ENCODE measurements at regions not wholly inside any gene's neighbourhood (a gene's known extent, or its start where the extent isn't known, plus 50 kb on each side); places are given as distances from the start of the nearest gene placed in this dataset.

- no peaks in the 10 kb centered on the region for H3K36me3 ChIP-seq (ENCODE audit: control insufficient read depth, insufficient read depth, low read length)
- peaks cover 9% of the 10 kb centered on the region for H3K27me3 ChIP-seq (ENCODE audit: control insufficient read depth, insufficient read depth, low read length)
- H3K4me3 ChIP-seq (ENCODE audit: low read depth, low read length), result no peak overlapping the region
- DNase-seq (ENCODE audit: low read depth) (no peak), FAIRE-seq (no peak)
- TF ChIP-seq CTCF (IDR thresholded peaks at IDR 0.05; ENCODE audit: insufficient read depth, low read length, severe bottlenecking), result no peak
Observed at GRCh38 chr7:1368184-1368681, 91.0 kb downstream of the MICALL2 start.

- no peak for FAIRE-seq
- Histone ChIP-seq H3K36me3 (ENCODE audit: control insufficient read depth, insufficient read depth, low read length) (no peaks in the 10 kb centered on the region), H3K27me3 (ENCODE audit: control insufficient read depth, insufficient read depth, low read length) (peaks cover 9% of the 10 kb centered on the region), H3K4me3 (ENCODE audit: low read depth, low read length) (no peak overlapping the region)
- TF ChIP-seq CTCF (IDR thresholded peaks at IDR 0.05; ENCODE audit: insufficient read depth, low read length, severe bottlenecking), result peak; percentile 12
- no peak for DNase-seq (ENCODE audit: low read depth)
Observed at GRCh38 chr7:1368682-1369571, 90.3 kb downstream of the MICALL2 start.

- no peak overlapping the region for H3K4me3 ChIP-seq (ENCODE audit: low read depth, low read length)
- peaks cover 9% of the 10 kb centered on the region for H3K27me3 ChIP-seq (ENCODE audit: control insufficient read depth, insufficient read depth, low read length)
- no peak for FAIRE-seq
- no peak for DNase-seq (ENCODE audit: low read depth)
- TF ChIP-seq CTCF (IDR thresholded peaks at IDR 0.05; ENCODE audit: insufficient read depth, low read length, severe bottlenecking), result no peak
- H3K36me3 ChIP-seq (ENCODE audit: control insufficient read depth, insufficient read depth, low read length), result no peaks in the 10 kb centered on the region
Observed at GRCh38 chr7:1369916-1370657, 89.2 kb downstream of the MICALL2 start.

GRCh38 chr7:1370738-1371137, 88.5 kb downstream of the MICALL2 start:
- no peak for FAIRE-seq
- peaks cover 9% of the 10 kb centered on the region for H3K27me3 ChIP-seq (ENCODE audit: control insufficient read depth, insufficient read depth, low read length)
- DNase-seq (ENCODE audit: low read depth), result no peak
- no peak overlapping the region for H3K4me3 ChIP-seq (ENCODE audit: low read depth, low read length)
- TF ChIP-seq CTCF (IDR thresholded peaks at IDR 0.05; ENCODE audit: insufficient read depth, low read length, severe bottlenecking), result no peak
- no peaks in the 10 kb centered on the region for H3K36me3 ChIP-seq (ENCODE audit: control insufficient read depth, insufficient read depth, low read length)

- H3K36me3 ChIP-seq (ENCODE audit: control insufficient read depth, insufficient read depth, low read length), result no peaks in the 10 kb centered on the region
- DNase-seq (ENCODE audit: low read depth), result no peak
- no peak for FAIRE-seq
- TF ChIP-seq CTCF (IDR thresholded peaks at IDR 0.05; ENCODE audit: insufficient read depth, low read length, severe bottlenecking), result no peak
- H3K27me3 ChIP-seq (ENCODE audit: control insufficient read depth, insufficient read depth, low read length), result peaks cover 9% of the 10 kb centered on the region
- H3K4me3 ChIP-seq (ENCODE audit: low read depth, low read length), result no peak overlapping the region
Observed at GRCh38 chr7:1372063-1372462, 87.2 kb downstream of the MICALL2 start.

Measured in bronchial epithelial cell (primary cell).